ENCODE measurements at regions not wholly inside any gene's neighbourhood (a gene's known extent, or its start where the extent isn't known, plus 50 kb on each side); places are given as distances from the start of the nearest gene placed in this dataset.
"Not testable (repeated sequence)": the region's sequence is repeated elsewhere in the genome, so short reads cannot be mapped to it uniquely, and the experiment has no call there.

GRCh38 chr22:19659805-19660345, 54.4 kb upstream of the SEPTIN5 start:
- no peak for DNase-seq (ENCODE audit: low read depth, low spot score)
- Histone ChIP-seq H3K27ac (ENCODE audit: low read depth, low read length) (no peak overlapping the region), H3K27me3 (ENCODE audit: control insufficient read depth, insufficient read depth, low read length) (no peaks in the 10 kb centered on the region), H3K4me3 (ENCODE audit: low read depth, low read length) (no peak overlapping the region), H3K9me3 (ENCODE audit: control insufficient read depth, insufficient read depth, low read length) (no peaks in the 10 kb centered on the region)
- TF ChIP-seq CTCF (IDR thresholded peaks at IDR 0.05; ENCODE audit: low read depth, low read length): no peak
- ChIA-PET POLR2A (no interaction called here), CTCF (no interaction called here)

- H3K4me3 ChIP-seq (ENCODE audit: low read depth, low read length); DNase-seq (ENCODE audit: low read depth, low spot score); H3K9me3 ChIP-seq (ENCODE audit: control insufficient read depth, insufficient read depth, low read length); POLR2A ChIA-PET; H3K27ac ChIP-seq (ENCODE audit: low read depth, low read length); CTCF ChIA-PET; H3K27me3 ChIP-seq (ENCODE audit: control insufficient read depth, insufficient read depth, low read length): not testable (repeated sequence)
Measured at GRCh38 chr22:19660583-19660982, 53.7 kb upstream of the SEPTIN5 start.

- no peak for DNase-seq (ENCODE audit: low read depth, low spot score)
- Histone ChIP-seq H3K27me3 (ENCODE audit: control insufficient read depth, insufficient read depth, low read length) (no peaks in the 10 kb centered on the region), H3K9me3 (ENCODE audit: control insufficient read depth, insufficient read depth, low read length) (no peaks in the 10 kb centered on the region), H3K4me3 (ENCODE audit: low read depth, low read length) (no peak overlapping the region), H3K27ac (ENCODE audit: low read depth, low read length) (no peak overlapping the region)
- no peak for TF ChIP-seq CTCF (IDR thresholded peaks at IDR 0.05; ENCODE audit: low read depth, low read length)
- CTCF ChIA-PET: no interaction called here
- POLR2A ChIA-PET: no interaction called here
Measured at GRCh38 chr22:19661156-19661555, 53.1 kb upstream of the SEPTIN5 start.

GRCh38 chr22:19662049-19662684, 52.1 kb upstream of the SEPTIN5 start:
- not testable (repeated sequence) for DNase-seq (ENCODE audit: low read depth, low spot score); H3K27ac ChIP-seq (ENCODE audit: low read depth, low read length); H3K4me3 ChIP-seq (ENCODE audit: low read depth, low read length); H3K27me3 ChIP-seq (ENCODE audit: control insufficient read depth, insufficient read depth, low read length); H3K9me3 ChIP-seq (ENCODE audit: control insufficient read depth, insufficient read depth, low read length)
- ChIA-PET CTCF (interaction anchor here (0.6 to 1.2 kb wide), 2 partner anchors 31 to 35 kb away, joined by 3 to 4 read pairs; no protein-coding TSS in a partner anchor), POLR2A (interaction anchor here (0.7 kb wide), 1 partner anchor 102 kb away, joined by 5 read pairs; no protein-coding TSS in a partner anchor)

- peaks cover 5% of the 10 kb centered on the region for H3K27me3 ChIP-seq (ENCODE audit: control insufficient read depth, insufficient read depth, low read length)
- POLR2A ChIA-PET: no interaction called here
- TF ChIP-seq CTCF (IDR thresholded peaks at IDR 0.05; ENCODE audit: low read depth, low read length): no peak
- H3K4me3 ChIP-seq (ENCODE audit: low read depth, low read length): no peak overlapping the region
- H3K27ac ChIP-seq (ENCODE audit: low read depth, low read length): no peak overlapping the region
- CTCF ChIA-PET: interaction anchor here (1.2 kb wide), 1 partner anchor 32 kb away, joined by 4 read pairs; no protein-coding TSS in a partner anchor
- H3K9me3 ChIP-seq (ENCODE audit: control insufficient read depth, insufficient read depth, low read length): no peaks in the 10 kb centered on the region; the same call in 1 of the 2 replicates
- peak; percentile 36 for DNase-seq (ENCODE audit: low read depth, low spot score)
Measured at GRCh38 chr22:19663286-19663815, 51.0 kb upstream of the SEPTIN5 start.

- CTCF ChIA-PET: interaction anchor here (0.6 kb wide), 1 partner anchor 16 kb away, joined by 3 read pairs; no protein-coding TSS in a partner anchor
- POLR2A ChIA-PET: no interaction called here
- Histone ChIP-seq H3K27ac (ENCODE audit: low read depth, low read length) (peak overlapping the region; percentile 21), H3K9me3 (ENCODE audit: control insufficient read depth, insufficient read depth, low read length) (no peaks in the 10 kb centered on the region; the same call in 1 of the 2 replicates), H3K27me3 (ENCODE audit: control insufficient read depth, insufficient read depth, low read length) (peaks cover 10% of the 10 kb centered on the region), H3K4me3 (ENCODE audit: low read depth, low read length) (no peak overlapping the region)
- no peak for DNase-seq (ENCODE audit: low read depth, low spot score)
- TF ChIP-seq CTCF (IDR thresholded peaks at IDR 0.05; ENCODE audit: low read depth, low read length): no peak
Measured at GRCh38 chr22:19663821-19664355, 50.4 kb upstream of the SEPTIN5 start.

Data from AG04450 (cell line).